GM12878 (cell line): ENCODE measurements at regions not wholly inside any gene's neighbourhood (a gene's known extent, or its start where the extent isn't known, plus 50 kb on each side); places are given as distances from the start of the nearest gene placed in this dataset.

ENCODE experiments used
- ATAC-seq: fragments of 200-7000 bp; cut with Tn5 transposase; 3 replicates; pipeline ENCODE4 v1.9.1; 2020; ENCODE audit warnings: mild to moderate bottlenecking, moderate library complexity
- BruUV-seq: library from RNA; stranded (reverse); fragments of 400-500 nt; replicated peaks from 2 replicates; lab custom pipeline; 2021; lab: Mats Ljungman, UMichigan
- CTCF ChIA-PET: fragments of 300-600 bp; sonication (Branson Sonifier 250); formaldehyde crosslinking; extraction: SDS; loops from one replicate; lab custom pipeline; 2021; ENCODE audit warnings: inconsistent platforms; lab: Yijun Ruan, JAX
- POLR2A ChIA-PET: fragments of 350-600 bp; formaldehyde crosslinking; extraction: SDS; loops from one replicate; lab custom pipeline; 2021; ENCODE audit warnings: inconsistent platforms; lab: Charles Lee
- RAD21 ChIA-PET: fragments of 300-600 bp; sonication (Branson Sonifier 250); formaldehyde crosslinking; loops from one replicate; lab custom pipeline; 2023; ENCODE audit warnings: antibody characterized with exemption; ENCODE audit not compliant: unreplicated experiment; lab: Charles Lee
- SMC1A ChIA-PET: fragments of 300-600 bp; sonication (Branson Sonifier 250); formaldehyde crosslinking; loops from one replicate; lab custom pipeline; 2023; ENCODE audit not compliant: unreplicated experiment, uncharacterized antibody; lab: Charles Lee
- DNase-seq: peaks from one replicate; pipeline ENCODE4 v3.0.0-alpha.2; 2011; ENCODE audit warnings: low read depth, low spot score
- FAIRE-seq: peaks from 3 replicates; lab custom pipeline; 2011; peaks lifted over from hg19 to GRCh38; lab: Jason Lieb, UNC
- H2AFZ ChIP-seq: 2 replicates; pipeline ENCODE4 v1.6.0; 2011; ENCODE audit warnings: low read depth, low read length, control low read depth; ENCODE audit not compliant: control insufficient read depth
- H3K27ac ChIP-seq: 2 replicates; pipeline ENCODE4 v1.5.1; 2011; ENCODE audit warnings: control low read depth; ENCODE audit not compliant: control insufficient read depth, insufficient read depth
- H3K27me3 ChIP-seq, 2 experiments: replicated peaks in 1 of 2; 2 replicates each; pipeline versions ENCODE4 v1.6.0 to v1.6.1; 2011; ENCODE audit warnings: low read length in 1 of 2; ENCODE audit not compliant: control insufficient read depth in 2 of 2, insufficient read depth in 2 of 2
- H3K36me3 ChIP-seq, 2 experiments: 2 replicates each; pipeline ENCODE4 v1.5.1; 2011; ENCODE audit warnings: low read length in 1 of 2; ENCODE audit not compliant: control insufficient read depth in 2 of 2, insufficient read depth in 2 of 2
- H3K4me1 ChIP-seq: 2 replicates; pipeline ENCODE4 v1.6.1; 2011; ENCODE audit warnings: mild to moderate bottlenecking, low read length, moderate library complexity, mixed read lengths; ENCODE audit not compliant: control insufficient read depth, insufficient read depth
- H3K4me2 ChIP-seq: 2 replicates; pipeline ENCODE4 v1.6.0; 2011; ENCODE audit warnings: control low read depth; ENCODE audit not compliant: control insufficient read depth, insufficient read depth
- H3K4me3 ChIP-seq: fragments of 200-600 bp; sonication (generic); 2 replicates; pipeline ENCODE4 v1.5.1; 2016
- H3K79me2 ChIP-seq: 2 replicates; pipeline ENCODE4 v1.6.0; 2011; ENCODE audit warnings: low read length; ENCODE audit not compliant: control insufficient read depth, insufficient read depth
- H3K9ac ChIP-seq: 2 replicates; pipeline ENCODE4 v1.8.0; 2011; ENCODE audit warnings: low read length, control low read depth, mixed read lengths; ENCODE audit not compliant: control insufficient read depth, insufficient read depth
- H3K9me3 ChIP-seq: replicated peaks from 3 replicates; pipeline ENCODE4 v1.5.1; 2011; ENCODE audit warnings: mild to moderate bottlenecking, low read length; ENCODE audit not compliant: control insufficient read depth, insufficient read depth
- H4K20me1 ChIP-seq: 2 replicates; pipeline ENCODE4 v1.6.0; 2011; ENCODE audit not compliant: control insufficient read depth, insufficient read depth
- BHLHE40 ChIP-seq, 2 experiments: fragments of 450-650 bp in 1 of 2; IDR thresholded peaks; 2 replicates each; pipeline ENCODE4 v1.6.1; 2011 to 2017; ENCODE audit warnings: low read depth in 2 of 2, borderline replicate concordance in 1 of 2, improper control_type of control experiment in 1 of 2, low read length in 1 of 2, mild to moderate bottlenecking in 1 of 2
- EED ChIP-seq: sonication (generic); IDR thresholded peaks from 2 replicates; pipeline ENCODE4 v1.6.1; 2016; ENCODE audit warnings: antibody characterized with exemption, low read depth
- GABPA ChIP-seq: IDR thresholded peaks from 2 replicates; pipeline ENCODE4 v1.6.1; 2014; ENCODE audit warnings: antibody characterized with exemption, low read depth, mild to moderate bottlenecking, inconsistent platforms
- NFXL1 ChIP-seq: fragments of 450-650 bp; IDR thresholded peaks from 2 replicates; pipeline ENCODE4 v1.6.1; 2017; ENCODE audit warnings: antibody characterized with exemption, mild to moderate bottlenecking, borderline replicate concordance
- NFYA ChIP-seq: IDR thresholded peaks from 2 replicates; pipeline ENCODE4 v1.6.1; 2011; ENCODE audit warnings: low read depth, mild to moderate bottlenecking, low read length, improper control_type of control experiment, borderline replicate concordance
- NR2F1 ChIP-seq: fragments of 450-650 bp; conservative IDR thresholded peaks from 2 replicates; pipeline ENCODE4 v1.6.1; 2017; ENCODE audit warnings: mild to moderate bottlenecking
- RCOR1 ChIP-seq: conservative IDR thresholded peaks from 2 replicates; pipeline ENCODE4 v1.6.1; 2012; ENCODE audit warnings: low read depth, low read length, improper control_type of control experiment
- RFX5 ChIP-seq: IDR thresholded peaks from 2 replicates; pipeline ENCODE4 v1.6.1; 2011; ENCODE audit warnings: low read depth, low read length, improper control_type of control experiment
- SREBF2 ChIP-seq: IDR thresholded peaks from 2 replicates; pipeline ENCODE4 v1.6.1; 2012; ENCODE audit warnings: mild to moderate bottlenecking, low read length
- SUPT20H ChIP-seq: IDR thresholded peaks from 2 replicates; pipeline ENCODE4 v1.6.1; 2011; ENCODE audit warnings: low read depth, mild to moderate bottlenecking, low read length, moderate library complexity, borderline replicate concordance; ENCODE audit not compliant: control insufficient read depth
- TARDBP ChIP-seq: IDR thresholded peaks from 2 replicates; pipeline ENCODE4 v1.6.1; 2016; ENCODE audit warnings: borderline replicate concordance
- TCF12 ChIP-seq: IDR thresholded peaks from 2 replicates; pipeline ENCODE4 v1.6.1; 2011; ENCODE audit warnings: low read depth, mild to moderate bottlenecking, low read length
- WGBS: methylation state at CpG from one replicate; pipeline ENCODE4 v1.1.6; 2016; ENCODE audit warnings: low lambda C conversion rate; ENCODE audit not compliant: insufficient replicate concordance, insufficient coverage; ENCODE audit errors: missing lambda C conversion rate; 5-methylcytosine and 5-hydroxymethylcytosine counted together
- in situ Hi-C: fragments of 300-500 bp; cut with MboI; formaldehyde crosslinking; loops from 9 replicates; pipeline ENCODE4 v1.14.3; 2018; ENCODE audit warnings: mixed read lengths
- intact Hi-C: fragments of 100-400 bp; cut with micrococcal nuclease; formaldehyde crosslinking; loops from one replicate; pipeline ENCODE4 v1.14.2; 2022; ENCODE audit not compliant: unreplicated experiment
- TF ChIP-seq, protein P1 (sequence below): IDR thresholded peaks from 2 replicates; pipeline ENCODE4 v1.6.1; 2012; ENCODE audit warnings: low read length, inconsistent platforms
- TF ChIP-seq, protein P2 (sequence below): IDR thresholded peaks from 2 replicates; pipeline ENCODE4 v1.6.1; 2012; ENCODE audit warnings: low read depth, low read length, improper control_type of control experiment
- TF ChIP-seq, protein P3 (sequence below): fragments of 450-650 bp; formaldehyde crosslinking; IDR thresholded peaks from 2 replicates; pipeline ENCODE4 v1.5.0; 2022; ENCODE audit warnings: mild to moderate bottlenecking, missing genetic modification characterization

DNA sequence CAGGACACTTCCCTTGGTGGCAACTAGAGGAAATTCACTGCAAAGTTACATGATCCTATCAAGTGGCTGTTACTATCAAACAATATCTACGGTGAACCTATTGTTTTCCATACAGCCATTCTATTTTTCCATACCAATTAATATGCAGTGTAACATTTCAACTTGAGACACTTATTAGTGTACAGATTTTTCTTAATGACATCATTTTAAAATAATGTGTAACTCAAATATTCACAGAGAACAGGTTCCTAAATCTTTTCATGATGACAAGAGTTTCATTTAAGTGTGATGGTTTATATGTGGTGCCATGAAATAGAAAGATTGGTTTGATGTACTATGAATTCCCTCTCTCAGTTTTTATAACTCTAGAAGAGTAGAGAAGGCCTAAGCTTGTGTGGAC lies 291.2 kb upstream of the SOX5 start:
- POLR2A ChIA-PET = no interaction called here
- TF ChIP-seq, protein P1, sequence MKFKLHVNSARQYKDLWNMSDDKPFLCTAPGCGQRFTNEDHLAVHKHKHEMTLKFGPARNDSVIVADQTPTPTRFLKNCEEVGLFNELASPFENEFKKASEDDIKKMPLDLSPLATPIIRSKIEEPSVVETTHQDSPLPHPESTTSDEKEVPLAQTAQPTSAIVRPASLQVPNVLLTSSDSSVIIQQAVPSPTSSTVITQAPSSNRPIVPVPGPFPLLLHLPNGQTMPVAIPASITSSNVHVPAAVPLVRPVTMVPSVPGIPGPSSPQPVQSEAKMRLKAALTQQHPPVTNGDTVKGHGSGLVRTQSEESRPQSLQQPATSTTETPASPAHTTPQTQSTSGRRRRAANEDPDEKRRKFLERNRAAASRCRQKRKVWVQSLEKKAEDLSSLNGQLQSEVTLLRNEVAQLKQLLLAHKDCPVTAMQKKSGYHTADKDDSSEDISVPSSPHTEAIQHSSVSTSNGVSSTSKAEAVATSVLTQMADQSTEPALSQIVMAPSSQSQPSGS = no peak
- TF ChIP-seq GABPA = no peak
- TF ChIP-seq NR2F1 = no peak
- TF ChIP-seq, protein P2, sequence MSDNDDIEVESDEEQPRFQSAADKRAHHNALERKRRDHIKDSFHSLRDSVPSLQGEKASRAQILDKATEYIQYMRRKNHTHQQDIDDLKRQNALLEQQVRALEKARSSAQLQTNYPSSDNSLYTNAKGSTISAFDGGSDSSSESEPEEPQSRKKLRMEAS = no peak
- no peak for TF ChIP-seq EED
- no peak for TF ChIP-seq RCOR1
- no peak for TF ChIP-seq TARDBP
- TF ChIP-seq, protein P3, sequence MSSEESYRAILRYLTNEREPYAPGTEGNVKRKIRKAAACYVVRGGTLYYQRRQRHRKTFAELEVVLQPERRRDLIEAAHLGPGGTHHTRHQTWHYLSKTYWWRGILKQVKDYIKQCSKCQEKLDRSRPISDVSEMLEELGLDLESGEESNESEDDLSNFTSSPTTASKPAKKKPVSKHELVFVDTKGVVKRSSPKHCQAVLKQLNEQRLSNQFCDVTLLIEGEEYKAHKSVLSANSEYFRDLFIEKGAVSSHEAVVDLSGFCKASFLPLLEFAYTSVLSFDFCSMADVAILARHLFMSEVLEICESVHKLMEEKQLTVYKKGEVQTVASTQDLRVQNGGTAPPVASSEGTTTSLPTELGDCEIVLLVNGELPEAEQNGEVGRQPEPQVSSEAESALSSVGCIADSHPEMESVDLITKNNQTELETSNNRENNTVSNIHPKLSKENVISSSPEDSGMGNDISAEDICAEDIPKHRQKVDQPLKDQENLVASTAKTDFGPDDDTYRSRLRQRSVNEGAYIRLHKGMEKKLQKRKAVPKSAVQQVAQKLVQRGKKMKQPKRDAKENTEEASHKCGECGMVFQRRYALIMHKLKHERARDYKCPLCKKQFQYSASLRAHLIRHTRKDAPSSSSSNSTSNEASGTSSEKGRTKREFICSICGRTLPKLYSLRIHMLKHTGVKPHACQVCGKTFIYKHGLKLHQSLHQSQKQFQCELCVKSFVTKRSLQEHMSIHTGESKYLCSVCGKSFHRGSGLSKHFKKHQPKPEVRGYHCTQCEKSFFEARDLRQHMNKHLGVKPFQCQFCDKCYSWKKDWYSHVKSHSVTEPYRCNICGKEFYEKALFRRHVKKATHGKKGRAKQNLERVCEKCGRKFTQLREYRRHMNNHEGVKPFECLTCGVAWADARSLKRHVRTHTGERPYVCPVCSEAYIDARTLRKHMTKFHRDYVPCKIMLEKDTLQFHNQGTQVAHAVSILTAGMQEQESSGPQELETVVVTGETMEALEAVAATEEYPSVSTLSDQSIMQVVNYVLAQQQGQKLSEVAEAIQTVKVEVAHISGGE = no peak
- no peak for TF ChIP-seq BHLHE40 (IDR thresholded peaks at IDR 0.05; ENCODE audit: borderline replicate concordance in 1 of 2, low read depth in 2 of 2, low read length in 1 of 2)
- no peak for TF ChIP-seq RFX5
- TF ChIP-seq NFYA = no peak
- TF ChIP-seq TCF12 = no peak
- no peak for TF ChIP-seq SREBF2
- TF ChIP-seq SUPT20H = no peak
- TF ChIP-seq NFXL1 = no peak
- WGBS = 50% methylated on average over 1 of the region's 1 CpG

More for the DNA sequence above, 291.2 kb upstream of the SOX5 start:
- FAIRE-seq (no peak), DNase-seq (no peak), ATAC-seq (no peak)
- no peak overlapping the region for H3K4me2 ChIP-seq
- no peaks in the 10 kb centered on the region for H3K4me1 ChIP-seq
- intact Hi-C loops = no loop called here
- H3K27ac ChIP-seq = no peak overlapping the region
- CTCF ChIA-PET = no interaction called here
- in situ Hi-C loops = no loop called here
- no peaks in the 10 kb centered on the region for H3K9me3 ChIP-seq
- no peaks in the 10 kb centered on the region for H3K79me2 ChIP-seq
- no peaks in the 10 kb centered on the region for H3K27me3 ChIP-seq
- no peak overlapping the region for H2AFZ ChIP-seq
- H4K20me1 ChIP-seq = no peaks in the 10 kb centered on the region
- no peaks in the 10 kb centered on the region for H3K36me3 ChIP-seq
- RAD21 ChIA-PET = no interaction called here
- BruUV-seq = no TSS peak
- H3K4me3 ChIP-seq = no peak overlapping the region
- H3K9ac ChIP-seq = no peak overlapping the region
- SMC1A ChIA-PET = no interaction called here
